HEK293 (cell line): ENCODE measurements at regions not wholly inside any gene's neighbourhood (a gene's known extent, or its start where the extent isn't known, plus 50 kb on each side); places are given as distances from the start of the nearest gene placed in this dataset.

ENCODE experiments used
- CTCF ChIA-PET: fragments of 350-600 bp; formaldehyde crosslinking; extraction: SDS; loops from one replicate; lab custom pipeline; 2021; ENCODE audit warnings: antibody characterized with exemption; lab: Yijun Ruan, JAX
- POLR2A ChIA-PET: fragments of 300-600 bp; formaldehyde crosslinking; extraction: SDS; loops from one replicate; lab custom pipeline; 2020; ENCODE audit warnings: antibody characterized with exemption, inconsistent platforms; lab: Yijun Ruan, JAX
- H3K27ac ChIP-seq: fragments of 200-500 bp; sonication (Bioruptor generic); 2 replicates; pipeline ENCODE4 v1.5.1; 2014; ENCODE audit warnings: low read depth, low read length, control low read depth, inconsistent platforms; ENCODE audit errors: extremely low read depth
- H3K36me3 ChIP-seq, 2 experiments: fragments of 200-500 bp in 1 of 2; sonication (Bioruptor generic) in 1 of 2; 1 replicate in 1 of 2; 2 replicates in 1 of 2; pipeline ENCODE4 v1.5.1; 2014 to 2017; ENCODE audit warnings: inconsistent platforms in 2 of 2, low read length in 2 of 2; ENCODE audit not compliant: control insufficient read depth in 2 of 2, insufficient read depth in 1 of 2
- H3K4me1 ChIP-seq: fragments of 200-500 bp; sonication (Bioruptor generic); 2 replicates; pipeline ENCODE4 v1.5.1; 2014; ENCODE audit warnings: mild to moderate bottlenecking, low read length, inconsistent platforms; ENCODE audit not compliant: control insufficient read depth, insufficient read depth
- H3K4me3 ChIP-seq: 2 replicates; pipeline ENCODE4 v1.5.1; 2011; ENCODE audit warnings: low read depth, mild to moderate bottlenecking, control low read depth, low read length, moderate library complexity
- H3K9me3 ChIP-seq: fragments of 200-500 bp; sonication (Bioruptor generic); 2 replicates; pipeline ENCODE4 v1.5.1; 2014; ENCODE audit warnings: low read depth, low read length, inconsistent platforms; ENCODE audit not compliant: control insufficient read depth, insufficient read depth
- BCL11A ChIP-seq: fragments of 450-650 bp; formaldehyde crosslinking; IDR thresholded peaks from 2 replicates; pipeline ENCODE4 v1.5.1; 2016; ENCODE audit warnings: low read depth, missing biosample characterization, missing genetic modification characterization
- GLIS1 ChIP-seq: fragments of 450-650 bp; formaldehyde crosslinking; IDR thresholded peaks from 2 replicates; pipeline ENCODE4 v1.5.1; 2016; ENCODE audit warnings: missing biosample characterization, missing genetic modification characterization
- KLF9 ChIP-seq: fragments of 450-650 bp; formaldehyde crosslinking; IDR thresholded peaks from 2 replicates; pipeline ENCODE4 v1.5.1; 2016; ENCODE audit warnings: missing biosample characterization, missing genetic modification characterization, low read depth
- PRDM1 ChIP-seq: fragments of 450-650 bp; formaldehyde crosslinking; IDR thresholded peaks from 2 replicates; pipeline ENCODE4; 2016; ENCODE audit warnings: missing biosample characterization, missing genetic modification characterization
- PRDM2 ChIP-seq: fragments of 450-650 bp; formaldehyde crosslinking; IDR thresholded peaks from 2 replicates; pipeline ENCODE4 v1.5.1; 2016; ENCODE audit warnings: missing biosample characterization, missing genetic modification characterization, borderline replicate concordance
- PRDM6 ChIP-seq: fragments of 450-650 bp; formaldehyde crosslinking; IDR thresholded peaks from 2 replicates; pipeline ENCODE4 v1.5.1; 2017; ENCODE audit warnings: missing biosample characterization, missing genetic modification characterization
- SCRT1 ChIP-seq: fragments of 450-650 bp; formaldehyde crosslinking; IDR thresholded peaks from 2 replicates; pipeline ENCODE4 v1.5.1; 2016; ENCODE audit warnings: missing biosample characterization, missing genetic modification characterization, borderline replicate concordance
- ZFHX2 ChIP-seq: fragments of 450-650 bp; formaldehyde crosslinking; conservative IDR thresholded peaks from 2 replicates; pipeline ENCODE4 v1.5.1; 2016; ENCODE audit warnings: missing biosample characterization, missing genetic modification characterization
- ZFP69B ChIP-seq: fragments of 450-650 bp; formaldehyde crosslinking; IDR thresholded peaks from 2 replicates; pipeline ENCODE4 v1.5.1; 2016; ENCODE audit warnings: missing biosample characterization, missing genetic modification characterization
- ZNF121 ChIP-seq: fragments of 450-650 bp; formaldehyde crosslinking; IDR thresholded peaks from 2 replicates; pipeline ENCODE4 v1.5.1; 2016; ENCODE audit warnings: missing biosample characterization, missing genetic modification characterization
- ZNF133 ChIP-seq: fragments of 450-650 bp; formaldehyde crosslinking; IDR thresholded peaks from 2 replicates; pipeline ENCODE4 v1.5.1; 2016; ENCODE audit warnings: missing biosample characterization, missing genetic modification characterization
- ZNF202 ChIP-seq: fragments of 450-650 bp; formaldehyde crosslinking; IDR thresholded peaks from 2 replicates; pipeline ENCODE4 v1.5.1; 2016; ENCODE audit warnings: missing biosample characterization, missing genetic modification characterization, borderline replicate concordance
- ZNF248 ChIP-seq: fragments of 450-650 bp; formaldehyde crosslinking; IDR thresholded peaks from 2 replicates; pipeline ENCODE4 v1.5.1; 2017; ENCODE audit warnings: missing biosample characterization, missing genetic modification characterization
- ZNF280C ChIP-seq: fragments of 450-650 bp; formaldehyde crosslinking; IDR thresholded peaks from 2 replicates; pipeline ENCODE4 v1.5.1; 2016; ENCODE audit warnings: missing biosample characterization, missing genetic modification characterization
- ZNF350 ChIP-seq: fragments of 450-650 bp; formaldehyde crosslinking; IDR thresholded peaks from 2 replicates; pipeline ENCODE4 v1.5.0; 2017; ENCODE audit warnings: missing biosample characterization, mild to moderate bottlenecking, missing genetic modification characterization
- ZNF426 ChIP-seq: fragments of 450-650 bp; formaldehyde crosslinking; IDR thresholded peaks from 2 replicates; pipeline ENCODE4 v1.5.1; 2017; ENCODE audit warnings: missing biosample characterization, missing genetic modification characterization, mild to moderate bottlenecking, inconsistent platforms, moderate library complexity
- ZNF488 ChIP-seq: fragments of 450-650 bp; formaldehyde crosslinking; IDR thresholded peaks from 2 replicates; pipeline ENCODE4 v1.5.1; 2016; ENCODE audit warnings: missing biosample characterization, missing genetic modification characterization
- ZNF501 ChIP-seq: fragments of 450-650 bp; formaldehyde crosslinking; IDR thresholded peaks from 2 replicates; pipeline ENCODE4 v1.5.1; 2016; ENCODE audit warnings: missing biosample characterization, missing genetic modification characterization
- ZNF513 ChIP-seq: fragments of 450-650 bp; IDR thresholded peaks from 2 replicates; pipeline ENCODE4 v1.5.1; 2018; ENCODE audit warnings: missing biosample characterization, missing genetic modification characterization
- ZNF555 ChIP-seq: fragments of 450-650 bp; formaldehyde crosslinking; conservative IDR thresholded peaks from 2 replicates; pipeline ENCODE4 v1.5.1; 2017; ENCODE audit warnings: missing biosample characterization, mild to moderate bottlenecking, missing genetic modification characterization, inconsistent platforms
- ZNF560 ChIP-seq: fragments of 450-650 bp; formaldehyde crosslinking; IDR thresholded peaks from 2 replicates; pipeline ENCODE4 v1.5.1; 2017; ENCODE audit warnings: missing biosample characterization, missing genetic modification characterization, borderline replicate concordance
- ZNF768 ChIP-seq: fragments of 450-650 bp; formaldehyde crosslinking; IDR thresholded peaks from 2 replicates; pipeline ENCODE4 v1.5.1; 2018; ENCODE audit warnings: missing biosample characterization, mild to moderate bottlenecking, missing genetic modification characterization
- ZNF776 ChIP-seq: fragments of 450-650 bp; formaldehyde crosslinking; IDR thresholded peaks from 2 replicates; pipeline ENCODE4 v1.5.0; 2017; ENCODE audit warnings: missing biosample characterization, missing genetic modification characterization, borderline replicate concordance
- ZNF791 ChIP-seq: fragments of 450-650 bp; formaldehyde crosslinking; IDR thresholded peaks from 2 replicates; pipeline ENCODE4 v1.5.1; 2016; ENCODE audit warnings: missing biosample characterization, missing genetic modification characterization
- ZXDB ChIP-seq: fragments of 450-650 bp; formaldehyde crosslinking; IDR thresholded peaks from 2 replicates; pipeline ENCODE4 v1.5.1; 2016; ENCODE audit warnings: missing biosample characterization, missing genetic modification characterization

- no peak overlapping the region for H3K4me3 ChIP-seq
- ChIA-PET POLR2A (no interaction called here), CTCF (interaction anchor here (0.5 to 1.0 kb wide), 2 partner anchors 10 to 12 kb away, joined by 3 to 4 read pairs; no protein-coding TSS in a partner anchor)
- H3K27ac ChIP-seq, result no peak overlapping the region
- no peaks in the 10 kb centered on the region for H3K9me3 ChIP-seq
- no peaks in the 10 kb centered on the region for H3K36me3 ChIP-seq
- no peak for TF ChIP-seq ZNF248 (tag by site-specific recombination)
- TF ChIP-seq ZNF791, result no peak
- TF ChIP-seq ZNF426, result no peak
- no peak for TF ChIP-seq ZNF133 (tag by site-specific recombination)
- no peak for TF ChIP-seq ZFP69B (tag by site-specific recombination)
- TF ChIP-seq ZNF202, result no peak
- no peak for TF ChIP-seq PRDM2 (tag by site-specific recombination)
- TF ChIP-seq KLF9, result no peak
- no peak for TF ChIP-seq PRDM6
- TF ChIP-seq ZNF768 (tag by site-specific recombination), result no peak
- no peak for TF ChIP-seq ZNF501
- no peak for TF ChIP-seq BCL11A
- no peak for TF ChIP-seq ZFHX2
- TF ChIP-seq ZNF776 (tag by site-specific recombination), result no peak
- TF ChIP-seq PRDM1 (tag by site-specific recombination), result no peak
- TF ChIP-seq ZNF560 (tag by site-specific recombination), result no peak
- TF ChIP-seq ZNF121, result no peak
- H3K4me1 ChIP-seq, result no peaks in the 10 kb centered on the region
These were observed 186.9 kb upstream of the PAPPA start for GRCh38 chr9:115966660-115967059.

- Histone ChIP-seq H3K9me3 (no peaks in the 10 kb centered on the region), H3K27ac (no peak overlapping the region), H3K36me3 (no peaks in the 10 kb centered on the region), H3K4me3 (no peak overlapping the region), H3K4me1 (no peaks in the 10 kb centered on the region)
- CTCF ChIA-PET, result no interaction called here
- POLR2A ChIA-PET, result no interaction called here
- TF ChIP-seq ZNF555 (tag by site-specific recombination) (no peak), GLIS1 (tag by site-specific recombination) (no peak), ZNF350 (no peak), ZXDB (tag by site-specific recombination) (no peak), SCRT1 (tag by site-specific recombination) (no peak), ZNF513 (tag by site-specific recombination) (no peak), ZNF280C (tag by site-specific recombination) (no peak), ZNF488 (tag by site-specific recombination) (no peak)
These were observed 184.5 kb upstream of the PAPPA start for GRCh38 chr9:115969096-115969495.
